Neural cell (in vitro differentiated cells): ENCODE measurements at regions not wholly inside any gene's neighbourhood (a gene's known extent, or its start where the extent isn't known, plus 50 kb on each side); places are given as distances from the start of the nearest gene placed in this dataset.

ENCODE experiments used
- H2AFZ ChIP-seq: fragments of 200-600, 300-800 bp; sonication (generic), shearing (Covaris generic); 2 replicates; pipeline ENCODE4 v1.6.0; 2014; ENCODE audit warnings: low read depth, mild to moderate bottlenecking, antibody characterized with exemption, low read length, moderate library complexity
- H3F3A ChIP-seq: fragments of 200-600 bp; shearing (Covaris generic); 2 replicates; pipeline ENCODE4 v1.6.1; 2016; ENCODE audit warnings: mild to moderate bottlenecking, moderate library complexity, mixed read lengths, antibody characterized with exemption, low read length; ENCODE audit not compliant: insufficient read depth, poor library complexity, severe bottlenecking
- H3K27ac ChIP-seq: fragments of 200-600, 300-800 bp; sonication (generic), shearing (Covaris generic); 2 replicates; pipeline ENCODE4 v1.5.1; 2014; ENCODE audit warnings: mild to moderate bottlenecking, low read length, moderate library complexity
- H3K27me3 ChIP-seq: fragments of 300-800, 200-600 bp; sonication (generic), shearing (Covaris generic); 2 replicates; pipeline ENCODE4 v1.6.0; 2014; ENCODE audit warnings: mild to moderate bottlenecking, low read depth, low read length, moderate library complexity; ENCODE audit not compliant: insufficient read depth
- H3K36me3 ChIP-seq: fragments of 300-800, 200-600 bp; sonication (generic), shearing (Covaris generic); 2 replicates; pipeline ENCODE4 v1.5.1; 2014; ENCODE audit warnings: mild to moderate bottlenecking, antibody characterized with exemption, low read length, moderate library complexity; ENCODE audit not compliant: insufficient read depth
- H3K4me2 ChIP-seq: fragments of 300-800, 200-600 bp; sonication (generic), shearing (Covaris generic); 2 replicates; pipeline ENCODE4 v1.6.0; 2014; ENCODE audit warnings: mild to moderate bottlenecking, low read length
- H3K4me3 ChIP-seq: fragments of 300-800, 200-600 bp; sonication (generic), shearing (Covaris generic); 2 replicates; pipeline ENCODE4 v1.5.1; 2014; ENCODE audit warnings: mild to moderate bottlenecking, low read length, moderate library complexity
- H3K79me2 ChIP-seq: fragments of 200-600 bp; shearing (Covaris generic); replicated peaks from 2 replicates; pipeline ENCODE4 v1.6.0; 2014; ENCODE audit warnings: mild to moderate bottlenecking, low read length, moderate library complexity; ENCODE audit not compliant: insufficient read depth
- H3K9ac ChIP-seq: fragments of 300-800, 200-600 bp; sonication (generic), shearing (Covaris generic); 2 replicates; pipeline ENCODE4 v1.6.1; 2016; ENCODE audit warnings: mild to moderate bottlenecking, low read length, mixed read lengths
- H3K9me2 ChIP-seq: fragments of 200-600 bp; shearing (Covaris generic); 2 replicates; pipeline ENCODE4 v1.6.1; 2016; ENCODE audit warnings: mild to moderate bottlenecking, low read length, mixed read lengths; ENCODE audit not compliant: insufficient read depth
- H3K9me3 ChIP-seq: fragments of 200-600, 300-800 bp; sonication (generic), shearing (Covaris generic); 2 replicates; pipeline ENCODE4 v1.6.1; 2016; ENCODE audit warnings: mild to moderate bottlenecking, mixed run types, low read length, moderate library complexity, mixed read lengths
- H4K20me1 ChIP-seq: fragments of 200-600 bp; shearing (Covaris generic); 2 replicates; pipeline ENCODE4 v1.6.1; 2016; ENCODE audit warnings: mild to moderate bottlenecking, mixed run types; ENCODE audit not compliant: insufficient read depth
- CTCF ChIP-seq: fragments of 450-650 bp; IDR thresholded peaks from 2 replicates; pipeline ENCODE4 v1.5.1; 2014; ENCODE audit warnings: antibody characterized with exemption, mild to moderate bottlenecking, moderate library complexity; ENCODE audit not compliant: poor library complexity, severe bottlenecking
- EP300 ChIP-seq: fragments of 450-650 bp; conservative IDR thresholded peaks from 2 replicates; pipeline ENCODE4 v1.6.1; 2014; ENCODE audit warnings: antibody characterized with exemption, mild to moderate bottlenecking, moderate library complexity; ENCODE audit not compliant: poor library complexity, severe bottlenecking
- EZH2 ChIP-seq: fragments of 200-600, 300-800 bp; shearing (Covaris generic), sonication (generic); IDR thresholded peaks from 2 replicates; pipeline ENCODE4 v1.6.1; 2014; ENCODE audit warnings: antibody characterized with exemption, low read length, borderline replicate concordance, mild to moderate bottlenecking; ENCODE audit not compliant: insufficient read depth, poor library complexity, severe bottlenecking
- MXI1 ChIP-seq: fragments of 450-650 bp; conservative IDR thresholded peaks from 2 replicates; pipeline ENCODE4 v1.6.1; 2014; ENCODE audit warnings: antibody characterized with exemption, mild to moderate bottlenecking; ENCODE audit not compliant: poor library complexity, severe bottlenecking
- POLR2AphosphoS5 ChIP-seq: IDR thresholded peaks from 2 replicates; pipeline ENCODE4 v1.6.1; 2012
- RAD21 ChIP-seq: fragments of 450-650 bp; conservative IDR thresholded peaks from 2 replicates; pipeline ENCODE4 v1.6.1; 2014; ENCODE audit warnings: antibody characterized with exemption, mild to moderate bottlenecking, moderate library complexity
- REST ChIP-seq: IDR thresholded peaks from 2 replicates; pipeline ENCODE4 v1.6.1; 2012; ENCODE audit warnings: borderline replicate concordance
- SMC3 ChIP-seq: fragments of 450-650 bp; conservative IDR thresholded peaks from 2 replicates; pipeline ENCODE4 v1.6.1; 2014; ENCODE audit warnings: antibody characterized with exemption, mild to moderate bottlenecking, moderate library complexity; ENCODE audit not compliant: poor library complexity
- TAF1 ChIP-seq: IDR thresholded peaks from 2 replicates; pipeline ENCODE4 v1.6.1; 2012; ENCODE audit warnings: low read depth

- Histone ChIP-seq H3K79me2 (no peaks in the 10 kb centered on the region), H3K9me3 (peaks cover 11% of the 10 kb centered on the region)
Observed at GRCh38 chr17:79677646-79678045, 53.1 kb upstream of the ENPP7 start.

GRCh38 chr17:79676796-79677195, 53.9 kb upstream of the ENPP7 start:
- H3K9me3 ChIP-seq: peaks cover 11% of the 10 kb centered on the region
- H3F3A ChIP-seq: no peaks in the 10 kb centered on the region
- no peak overlapping the region for H3K4me2 ChIP-seq
- no peak for TF ChIP-seq MXI1
- no peak for TF ChIP-seq EZH2
- TF ChIP-seq CTCF: no peak
- no peak for TF ChIP-seq POLR2AphosphoS5
- no peak for TF ChIP-seq REST
- TF ChIP-seq SMC3: no peak
- TF ChIP-seq RAD21: no peak

More at GRCh38 chr17:79677646-79678045, 53.1 kb upstream of the ENPP7 start:
- H3K27ac ChIP-seq: no peak overlapping the region
- H4K20me1 ChIP-seq: no peaks in the 10 kb centered on the region
- no peaks in the 10 kb centered on the region for H3K36me3 ChIP-seq
- no peak overlapping the region for H3K4me2 ChIP-seq
- H3K4me3 ChIP-seq: no peak overlapping the region
- no peak for TF ChIP-seq MXI1
- no peak for TF ChIP-seq TAF1
- TF ChIP-seq CTCF: no peak
- TF ChIP-seq POLR2AphosphoS5: no peak
- no peak for TF ChIP-seq EZH2
- no peak for TF ChIP-seq EP300
- no peak for TF ChIP-seq SMC3
- TF ChIP-seq RAD21: no peak
- no peak for TF ChIP-seq REST
- H3F3A ChIP-seq: no peaks in the 10 kb centered on the region
- H3K9ac ChIP-seq: no peak overlapping the region
- no peak overlapping the region for H2AFZ ChIP-seq
- no peaks in the 10 kb centered on the region for H3K27me3 ChIP-seq
- H3K9me2 ChIP-seq: no peaks in the 10 kb centered on the region

More at GRCh38 chr17:79676796-79677195, 53.9 kb upstream of the ENPP7 start:
- no peak overlapping the region for H2AFZ ChIP-seq
- no peaks in the 10 kb centered on the region for H3K36me3 ChIP-seq
- H4K20me1 ChIP-seq: no peaks in the 10 kb centered on the region
- H3K79me2 ChIP-seq: no peaks in the 10 kb centered on the region
- H3K27ac ChIP-seq: no peak overlapping the region
- H3K4me3 ChIP-seq: no peak overlapping the region
- H3K9ac ChIP-seq: no peak overlapping the region
- no peaks in the 10 kb centered on the region for H3K27me3 ChIP-seq
- H3K9me2 ChIP-seq: no peaks in the 10 kb centered on the region
